NCI-H526 (cell line): ENCODE measurements at regions not wholly inside any gene's neighbourhood (a gene's known extent, or its start where the extent isn't known, plus 50 kb on each side); places are given as distances from the start of the nearest gene placed in this dataset.

Source experiments
- DNase-seq, 2 experiments: peaks; one replicate each; lab custom pipeline; 2025; lab: John Stamatoyannopoulos, UW

DNA sequence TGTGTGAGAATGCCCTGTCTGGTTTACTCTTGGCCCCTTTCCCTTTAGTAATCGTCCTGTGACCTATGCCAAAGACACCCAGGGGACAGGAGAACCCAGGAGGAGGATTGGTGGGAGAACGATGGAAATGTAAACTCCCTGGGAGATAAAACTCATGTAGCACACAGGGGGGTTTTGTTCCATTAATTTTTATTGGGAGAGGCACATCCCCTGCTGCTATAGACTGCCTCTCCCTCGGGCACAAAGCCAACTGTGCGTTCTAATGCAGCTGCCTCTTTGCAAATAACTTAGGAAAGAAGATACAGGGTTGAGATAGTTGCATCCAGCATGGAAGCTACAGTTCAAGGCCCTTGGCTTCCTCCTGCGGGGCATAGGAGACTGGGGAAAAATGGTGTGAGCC lies 489.6 kb downstream of the SLC4A3 start:
- DNase-seq, result no peak

DNA sequence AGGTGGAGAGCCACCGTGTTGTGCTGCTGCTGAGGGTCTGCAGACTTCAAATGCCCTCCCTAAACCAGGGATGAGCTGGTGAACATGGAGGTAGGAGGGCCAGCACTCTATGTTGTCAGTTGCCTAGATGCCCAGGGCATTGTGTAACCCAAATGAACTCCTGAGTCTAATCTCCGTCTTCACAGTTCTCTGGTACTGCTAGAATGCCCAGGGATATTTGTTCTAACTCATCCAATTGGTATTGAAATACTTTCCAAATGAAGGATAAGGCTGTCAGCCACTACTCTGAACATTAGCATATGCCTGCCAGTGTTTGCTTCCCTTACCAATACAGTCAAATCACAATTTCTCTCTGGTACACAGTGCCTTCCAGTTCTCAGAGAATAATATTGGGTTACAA lies 492.6 kb downstream of the SLC4A3 start:
- DNase-seq, result peak in 1 of 2 experiments; percentile 17

DNA sequence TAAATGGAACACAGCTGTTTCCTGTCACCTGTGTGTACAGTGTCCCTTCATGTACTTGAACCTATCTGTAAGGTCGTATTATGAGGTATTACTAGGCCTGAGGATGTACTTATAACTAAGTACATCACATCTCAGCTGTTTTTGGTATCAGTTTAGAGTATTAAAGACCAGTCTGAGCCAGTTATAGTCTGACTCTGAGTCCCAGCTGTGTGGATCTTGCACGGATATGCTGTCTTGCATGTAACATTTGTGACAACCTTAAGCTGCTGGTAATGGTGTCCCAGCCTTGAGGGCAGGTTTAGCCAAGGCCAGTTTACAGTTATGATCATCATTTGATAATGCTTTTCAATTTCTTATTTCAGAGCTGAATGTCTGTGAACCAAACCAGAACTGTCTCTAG lies 496.3 kb downstream of the SLC4A3 start:
- DNase-seq, result no peak

DNA sequence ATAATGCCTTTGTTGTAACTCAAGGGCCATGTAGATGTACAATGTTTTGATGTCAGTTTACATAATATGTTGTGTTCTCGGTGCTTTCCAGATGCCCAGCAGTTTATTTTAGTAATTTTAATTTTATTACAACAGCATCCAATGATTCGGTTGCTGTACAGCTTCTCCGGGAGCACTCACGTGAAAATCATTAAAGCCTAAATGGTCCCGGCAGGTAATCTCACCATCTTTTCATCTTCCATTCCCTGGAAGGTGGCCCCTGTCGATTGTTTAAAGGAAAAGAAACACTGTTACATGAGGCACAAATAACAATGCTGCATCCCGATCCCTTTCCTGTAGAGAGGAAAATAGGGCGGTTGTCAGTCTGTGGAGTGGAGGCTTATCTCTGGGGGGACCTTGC lies 498.1 kb downstream of the SLC4A3 start:
- DNase-seq, result no peak

DNA sequence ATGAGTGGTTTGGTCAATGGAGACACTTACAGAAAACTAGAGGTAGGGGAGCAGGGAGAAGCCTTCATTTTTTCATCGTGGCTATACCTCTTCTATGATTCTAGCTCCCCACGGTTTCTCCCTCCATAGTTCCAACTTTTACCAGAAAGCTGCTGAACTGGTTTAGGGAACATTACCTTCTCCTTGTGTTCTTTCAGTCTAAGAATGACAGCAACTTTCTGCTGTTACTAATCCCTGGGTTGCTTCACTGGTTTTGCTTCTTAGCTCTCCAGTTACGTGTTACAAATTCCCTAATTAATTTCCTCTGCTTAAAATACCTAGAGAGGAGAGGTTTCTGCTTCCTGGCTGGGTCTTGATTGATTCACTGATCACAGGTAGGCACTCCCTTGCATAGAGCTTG lies 499.9 kb downstream of the SLC4A3 start:
- no peak for DNase-seq

DNA sequence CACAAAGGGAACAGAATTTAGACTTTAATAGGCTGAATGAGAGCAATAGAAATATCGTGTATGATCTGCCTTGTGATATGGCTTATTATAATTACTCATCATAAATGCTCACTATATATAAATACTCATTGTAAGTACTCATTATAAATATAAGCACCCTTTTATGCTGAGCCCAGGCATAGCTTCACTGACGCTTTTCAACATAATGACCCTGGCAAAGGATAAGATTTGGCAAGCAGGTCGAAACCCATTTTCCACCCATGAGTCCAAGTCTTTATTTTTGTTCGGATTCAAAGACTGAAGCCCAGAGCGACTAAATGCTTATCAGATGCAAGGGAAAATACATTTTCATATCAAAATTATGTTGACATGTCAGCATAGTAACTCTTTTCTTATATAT lies 500.4 kb downstream of the SLC4A3 start:
- no peak for DNase-seq

DNA sequence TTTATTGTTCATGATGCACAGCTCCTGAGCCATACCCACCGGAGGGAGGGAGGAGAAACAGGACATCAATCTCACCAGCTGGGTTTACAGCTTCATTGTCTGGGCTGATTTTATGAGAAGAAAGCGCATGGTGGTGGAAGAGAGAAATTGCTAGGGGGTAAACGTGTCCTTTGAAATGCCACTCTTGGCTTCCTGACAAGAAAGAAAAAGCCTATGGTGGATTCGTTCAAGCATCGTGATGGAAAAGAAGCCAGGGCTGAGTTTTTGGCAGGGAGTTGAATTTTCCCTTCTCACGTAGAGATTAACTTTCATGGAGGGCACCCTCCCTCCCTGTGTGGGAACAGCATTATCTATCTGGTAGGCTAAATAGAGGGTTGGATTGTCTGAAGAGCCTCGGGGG lies 502.0 kb downstream of the SLC4A3 start:
- DNase-seq, result no peak

DNA sequence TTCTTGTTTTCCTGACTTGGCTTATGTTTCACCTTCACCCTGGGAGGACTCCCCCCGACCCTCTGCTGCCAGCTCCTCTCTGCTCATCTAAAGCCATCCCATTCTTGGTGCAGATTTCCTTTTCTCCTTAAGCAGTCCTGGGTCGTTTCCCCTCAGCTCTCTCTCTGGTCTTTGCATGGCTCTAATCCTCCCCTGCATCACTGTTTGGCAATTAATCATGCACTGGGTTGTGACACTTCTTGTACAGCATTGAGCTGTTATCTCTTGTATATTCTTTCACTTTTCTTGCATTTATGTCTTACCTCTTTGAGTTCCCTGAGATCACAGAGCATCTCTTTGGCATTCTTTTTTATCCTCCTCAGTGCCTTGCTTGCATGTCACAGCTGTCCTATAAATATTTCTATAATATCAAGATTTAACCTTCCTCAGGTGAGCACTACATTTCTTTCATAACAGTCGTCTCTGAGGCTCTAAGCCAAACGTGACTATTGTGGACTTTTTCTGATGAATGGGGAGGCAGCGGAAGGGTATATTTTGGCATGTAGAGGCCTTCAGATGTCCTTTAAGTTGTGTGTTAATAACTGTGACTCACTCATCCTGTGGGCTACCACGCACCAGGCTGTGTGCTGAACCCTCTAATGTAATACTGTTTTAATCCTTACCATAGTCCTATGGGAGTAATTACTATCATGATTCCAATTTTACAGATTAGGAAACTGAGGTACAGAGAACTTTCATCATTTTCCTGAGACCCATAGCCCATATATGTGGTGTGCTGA lies 507.5 kb downstream of the SLC4A3 start:
- DNase-seq, result no peak

DNA sequence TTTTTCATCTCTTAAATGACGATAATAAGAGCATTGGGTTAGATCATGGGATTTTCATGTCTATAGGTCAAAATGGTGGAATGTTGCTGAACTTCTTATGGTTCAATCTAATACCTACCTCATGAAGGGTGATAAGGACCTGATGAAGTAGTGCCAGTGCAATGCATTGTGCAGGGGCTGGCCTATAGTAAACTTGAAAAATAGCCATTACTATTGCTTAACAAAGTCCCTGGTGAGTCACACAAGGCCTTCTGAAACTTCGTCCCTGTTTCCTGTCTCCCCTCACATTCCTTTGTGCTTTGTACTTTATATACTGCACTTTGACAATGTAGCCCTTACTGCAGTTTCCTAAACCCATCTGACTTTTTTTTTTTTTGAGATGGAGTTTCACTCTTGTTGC lies 515.9 kb downstream of the SLC4A3 start:
- no peak for DNase-seq

DNA sequence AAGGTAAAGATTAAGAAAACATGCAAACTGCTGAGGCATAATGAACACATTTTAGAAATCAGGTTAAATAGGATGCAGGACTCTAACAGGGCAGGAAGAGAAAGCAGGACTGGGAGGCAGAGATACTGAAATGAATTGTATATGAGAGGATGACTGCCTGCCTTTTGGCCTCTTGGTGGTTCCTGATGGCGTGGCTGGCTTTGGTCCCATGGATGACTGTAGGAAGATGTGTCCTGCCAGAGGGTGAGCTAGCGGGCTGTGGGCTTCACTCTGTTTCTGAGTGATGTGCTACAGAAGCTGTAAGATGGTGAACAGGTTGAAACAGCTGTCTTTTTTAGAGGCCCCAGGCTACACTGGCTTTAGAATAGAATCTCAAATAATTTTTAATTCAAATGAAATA lies 517.0 kb downstream of the SLC4A3 start:
- DNase-seq, result no peak

DNA sequence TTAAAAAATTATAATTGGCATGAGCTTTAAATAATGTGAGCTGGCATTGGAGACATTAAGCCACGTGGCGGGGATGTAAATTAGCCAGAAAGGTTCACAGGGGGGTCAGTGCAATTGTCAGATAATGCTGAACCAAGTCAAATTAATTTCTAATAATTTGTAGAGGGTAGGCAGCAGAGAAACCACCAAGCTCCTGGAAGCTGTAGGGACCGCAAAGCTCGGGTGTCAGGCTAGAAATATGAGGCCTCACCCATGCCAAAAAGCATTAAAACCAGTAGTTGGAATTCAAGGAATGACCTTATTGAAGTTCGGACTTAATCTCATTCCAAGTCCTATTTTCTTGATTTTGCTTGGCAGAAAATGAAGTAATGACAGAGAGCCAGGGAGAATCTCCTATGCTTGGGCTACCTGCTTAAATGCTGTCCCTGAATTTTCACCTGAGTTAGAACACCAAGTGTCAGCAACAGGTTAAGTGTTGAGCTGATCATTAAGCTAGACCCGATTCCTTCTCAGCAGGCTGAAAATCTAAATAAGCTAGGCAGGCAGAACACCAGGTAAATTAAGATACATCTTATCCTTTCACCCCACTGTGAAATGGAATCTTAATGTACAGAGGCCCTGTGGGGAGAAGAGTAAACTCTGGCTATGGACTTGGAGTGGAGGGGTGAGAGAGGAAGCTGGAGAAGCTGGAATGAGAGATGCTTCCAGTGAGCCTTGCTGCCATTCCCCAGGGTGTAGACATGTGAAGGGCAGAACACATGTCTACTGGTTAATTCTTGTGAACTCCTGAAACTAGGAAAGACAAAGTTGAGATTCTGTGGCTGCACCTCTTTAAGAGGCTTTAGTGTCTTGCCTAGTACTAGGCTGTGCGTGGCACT lies 520.0 kb downstream of the SLC4A3 start:
- DNase-seq, result no peak

DNA sequence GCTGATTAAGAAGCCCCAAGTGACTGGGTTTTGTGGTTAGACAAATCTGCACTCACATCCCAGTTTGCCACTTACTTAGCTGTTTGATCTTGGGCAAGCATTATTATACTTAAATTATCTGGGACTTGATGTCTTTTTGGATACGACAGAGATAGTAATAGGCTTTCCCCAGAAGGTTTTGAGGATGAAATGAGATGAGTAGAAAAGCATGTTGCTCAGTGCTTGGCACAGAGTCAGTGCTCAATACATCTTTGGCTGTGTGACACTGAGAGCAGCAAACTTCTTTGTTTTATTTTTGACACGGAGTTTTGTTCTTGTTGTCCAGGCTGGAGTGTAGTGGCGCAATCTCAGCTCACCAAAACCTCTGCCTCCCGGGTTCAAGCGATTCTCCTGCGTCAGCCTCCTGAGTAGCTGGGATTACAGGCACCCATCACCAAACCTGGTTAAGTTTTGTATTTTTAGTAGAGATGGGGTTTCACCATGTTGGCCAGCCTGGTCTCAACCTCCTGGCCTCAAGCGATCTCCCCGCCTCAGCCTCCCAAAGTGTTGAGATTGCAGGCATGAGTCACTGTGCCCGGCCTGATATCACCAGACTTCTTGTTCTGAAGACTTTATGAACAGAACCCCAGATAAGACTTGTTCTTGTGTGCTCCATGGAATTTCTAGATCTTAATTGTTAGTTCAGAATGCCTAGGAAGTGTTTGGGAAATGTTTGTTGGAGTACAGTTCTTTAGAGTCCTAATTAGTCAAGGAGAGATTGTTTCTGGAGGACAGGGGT lies 521.2 kb downstream of the SLC4A3 start:
- no peak for DNase-seq

DNA sequence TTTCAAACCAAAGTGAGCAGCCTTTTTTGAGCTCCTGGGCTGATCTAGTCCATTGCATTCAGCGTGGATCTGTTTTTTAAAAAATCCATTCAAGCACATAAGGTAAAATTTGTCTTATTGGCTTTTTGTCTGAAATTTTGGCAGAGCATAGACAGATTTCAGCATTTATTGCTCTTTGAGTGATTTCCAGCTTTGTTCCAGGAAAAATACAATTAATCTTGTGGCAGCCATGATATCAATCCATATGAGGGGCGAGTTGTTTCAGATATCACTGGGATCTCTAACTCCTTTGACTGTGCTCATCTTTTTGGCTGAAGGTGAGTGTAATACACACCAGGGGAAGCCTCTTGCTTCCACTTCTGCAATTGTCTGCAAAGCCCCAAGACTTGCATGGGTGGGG lies 523.9 kb downstream of the SLC4A3 start:
- DNase-seq, result no peak

DNA sequence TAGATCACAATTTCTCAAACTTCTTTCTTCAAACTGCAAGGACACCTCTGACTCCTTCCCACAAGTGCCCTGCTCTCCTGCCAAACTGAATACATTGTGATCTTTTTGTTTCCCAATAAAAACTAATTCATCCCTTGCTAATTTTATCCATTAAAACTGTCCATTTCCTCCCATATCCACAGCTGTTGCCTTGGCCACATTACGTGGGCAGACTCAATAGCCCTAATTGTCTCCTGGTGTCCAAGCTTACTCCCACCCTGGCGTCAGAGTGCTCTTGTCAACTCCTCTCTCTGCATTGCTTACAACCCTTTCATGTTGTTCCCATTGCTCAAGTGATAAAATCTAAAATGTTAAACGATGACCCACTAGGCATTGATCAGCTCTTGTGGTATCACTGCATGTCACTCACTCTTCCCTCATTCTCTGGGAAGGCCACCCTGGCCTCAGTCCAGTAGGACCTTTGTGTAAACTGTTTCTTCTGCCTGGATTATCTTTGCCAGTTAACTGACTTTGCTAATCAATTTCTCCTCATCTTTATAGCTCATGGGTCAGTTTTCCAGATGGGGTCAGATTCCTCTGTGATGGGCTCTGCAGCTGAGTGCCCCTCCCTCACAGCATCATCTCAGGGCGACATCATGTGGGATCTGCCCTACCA lies 525.0 kb downstream of the SLC4A3 start:
- no peak for DNase-seq

DNA sequence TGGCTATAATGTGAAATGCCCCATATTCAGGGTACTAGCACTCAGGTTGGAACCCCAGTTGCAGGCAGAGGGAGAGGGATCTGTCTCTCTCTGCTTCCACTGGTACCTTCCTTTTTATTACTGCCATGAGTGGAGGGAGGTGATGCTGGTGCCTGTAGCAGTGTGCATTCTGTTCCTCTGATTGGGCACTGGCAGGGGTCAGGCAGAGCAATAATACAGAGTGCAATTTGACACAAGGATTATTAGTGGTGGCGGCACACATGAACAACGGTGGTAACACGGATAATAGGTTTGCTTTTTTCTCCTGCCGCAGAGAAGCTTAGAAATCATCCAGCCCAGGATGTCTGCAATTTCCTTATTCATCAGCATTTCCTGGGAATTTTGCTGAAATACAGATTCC lies 525.7 kb downstream of the SLC4A3 start:
- no peak for DNase-seq

DNA sequence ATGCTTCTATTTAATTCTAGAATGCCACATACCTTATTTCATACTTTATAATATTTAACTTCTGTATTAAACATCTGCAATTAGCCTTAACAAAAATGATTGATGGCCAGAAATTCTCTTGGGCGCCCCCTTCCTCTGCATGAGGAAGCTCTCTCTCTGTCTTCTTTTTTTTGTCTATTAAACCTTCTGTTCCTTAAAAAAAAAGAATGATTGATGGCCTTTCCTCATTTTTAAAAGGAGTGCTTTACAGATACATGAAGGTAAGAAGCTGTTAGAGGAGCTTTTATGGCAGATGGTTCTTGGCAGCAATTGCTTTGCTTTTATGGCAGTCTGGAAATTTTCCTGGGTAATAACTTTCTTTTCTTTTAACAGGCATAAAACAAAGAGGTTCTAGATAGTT lies 526.9 kb downstream of the SLC4A3 start:
- DNase-seq, result no peak

DNA sequence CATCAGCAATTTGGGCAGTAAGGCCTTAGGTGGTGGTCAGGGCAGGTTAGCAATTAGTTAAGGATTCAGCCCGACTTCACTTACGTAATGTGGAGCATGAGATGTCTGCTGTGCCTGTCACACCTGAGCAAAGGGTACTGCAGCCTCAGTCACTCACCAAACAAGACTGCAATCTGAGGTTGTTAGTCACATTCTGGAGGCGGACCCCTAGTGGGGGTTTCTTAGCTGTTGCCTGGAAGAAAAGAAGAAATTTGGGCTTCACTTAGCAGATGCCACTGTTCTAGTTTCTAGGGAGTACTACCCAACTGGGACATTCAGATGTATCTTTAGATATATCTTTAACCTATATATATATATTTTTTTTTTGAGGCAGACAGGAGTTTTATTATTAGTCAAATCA lies 529.9 kb downstream of the SLC4A3 start:
- DNase-seq, result no peak

DNA sequence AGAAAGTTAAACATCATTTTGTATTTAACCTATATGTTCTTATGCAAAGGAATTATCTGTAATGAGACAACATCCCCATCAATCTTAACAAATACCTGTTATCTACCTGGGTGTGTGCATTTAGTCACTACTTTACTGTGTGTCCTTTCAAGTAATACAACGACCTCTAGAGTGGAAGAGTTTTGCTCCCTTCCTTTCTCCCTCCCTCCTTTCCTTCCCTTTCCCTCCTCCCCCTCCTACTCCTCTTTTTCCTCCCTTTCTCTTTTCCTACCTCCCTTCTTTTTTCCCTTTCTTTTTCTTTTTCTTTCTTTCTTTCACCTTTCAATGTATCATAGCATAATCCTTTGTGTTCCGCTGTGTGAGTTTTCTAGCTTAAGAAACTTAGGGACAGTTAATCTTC lies 532.3 kb downstream of the SLC4A3 start:
- no peak for DNase-seq

DNA sequence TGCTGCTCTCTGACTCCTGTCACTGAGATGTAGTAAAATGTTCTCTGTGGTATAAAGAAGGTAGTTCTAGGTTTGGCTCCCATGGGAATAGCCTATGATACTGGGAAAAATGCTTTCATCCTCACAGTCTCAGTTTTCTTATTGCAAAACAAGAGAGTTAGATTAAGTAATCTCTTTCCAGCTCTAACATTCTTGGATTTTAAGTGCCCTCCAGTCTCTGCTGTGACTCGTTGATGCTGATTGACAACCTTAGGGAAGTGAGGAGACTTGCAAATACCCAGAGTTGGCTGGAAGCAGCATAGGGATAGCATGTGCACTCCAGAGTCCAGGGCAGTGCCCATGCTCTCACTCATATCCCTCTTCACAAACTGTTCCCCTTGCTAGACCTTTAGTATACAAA lies 534.9 kb downstream of the SLC4A3 start:
- no peak for DNase-seq

DNA sequence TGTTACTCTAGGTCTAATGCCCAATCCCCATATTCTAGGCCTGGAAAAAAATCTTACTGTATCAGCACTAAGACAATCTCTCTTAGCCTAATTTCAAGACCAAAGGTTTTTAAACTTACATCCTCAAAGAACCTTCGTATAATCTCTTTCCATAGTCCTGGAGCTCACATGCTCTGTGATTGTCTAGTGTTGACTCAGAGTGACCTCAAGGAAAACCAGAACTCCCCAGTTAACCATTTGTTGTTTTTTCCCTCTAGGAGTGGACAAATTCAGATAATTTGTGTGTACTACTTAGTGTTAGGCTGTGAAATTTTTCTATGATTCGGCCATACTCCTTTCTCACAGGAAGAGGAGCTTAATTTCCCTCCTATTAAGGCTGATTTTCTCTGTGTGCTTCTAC lies 536.1 kb downstream of the SLC4A3 start:
- DNase-seq, result no peak

DNA sequence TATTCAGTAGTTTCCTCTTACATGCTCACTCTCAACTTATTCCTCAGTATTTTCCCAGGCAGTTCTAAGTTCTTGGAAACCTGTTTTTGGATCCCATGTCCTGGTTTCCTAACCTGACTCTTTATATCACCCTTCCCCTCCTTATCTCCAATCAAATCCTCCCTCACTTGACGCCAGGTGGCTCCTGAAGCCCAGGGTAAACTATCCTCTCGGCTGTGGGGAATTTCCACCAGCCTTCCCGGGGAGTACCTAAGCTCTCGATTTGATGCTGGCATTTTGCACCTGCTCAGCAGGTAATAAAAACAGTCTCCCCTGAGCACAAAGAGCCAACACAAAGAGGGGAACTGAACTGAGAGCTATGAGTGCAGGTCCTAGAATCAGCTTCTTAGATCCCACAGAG lies 538.0 kb downstream of the SLC4A3 start:
- DNase-seq, result peak; percentile 91 to 92

DNA sequence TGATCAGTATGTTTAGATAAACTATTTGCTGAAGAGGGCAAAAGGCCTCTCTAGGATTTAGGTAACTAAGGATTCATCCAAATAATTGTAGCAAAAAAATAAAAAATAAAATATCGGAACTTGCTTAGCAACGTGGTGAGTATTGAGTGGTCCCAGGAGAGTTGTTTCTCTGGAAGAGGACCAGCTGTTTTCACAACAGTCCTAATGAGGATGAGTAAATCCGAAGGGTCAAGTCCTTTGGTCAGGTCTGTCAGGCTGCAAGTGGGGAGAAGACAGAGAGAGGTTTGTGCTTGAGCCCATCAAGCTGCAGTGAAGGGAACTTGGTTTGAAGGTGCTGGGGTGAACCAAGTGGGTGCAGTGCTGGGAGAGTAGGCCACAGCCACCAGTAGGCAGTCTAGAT lies 539.2 kb downstream of the SLC4A3 start:
- DNase-seq, result no peak
